Adrenal gland (tissue), 9 donors: ENCODE measurements at regions not wholly inside any gene's neighbourhood (a gene's known extent, or its start where the extent isn't known, plus 50 kb on each side); places are given as distances from the start of the nearest gene placed in this dataset.

Source experiments
- DNase-seq, 7 donors: peaks; one replicate each; pipeline ENCODE4 v3.0.0-alpha.2; 2019 to 2020
- H3K27ac ChIP-seq, 5 donors: fragments of 200-600 bp; sonication (generic) in 4 of 5; 1 replicate in 3 of 5; 2 replicates in 2 of 5; pipeline versions ENCODE4 v1.5.1 to v1.8.0; 2016 to 2020; ENCODE audit warnings: mild to moderate bottlenecking in 1 of 5
- H3K27me3 ChIP-seq: fragments of 200-600 bp; 2 replicates; pipeline ENCODE4 v1.8.0; 2021
- H3K36me3 ChIP-seq, 2 donors: fragments of 200-600 bp; replicated peaks in 1 of 2; 1 replicate in 1 of 2; 2 replicates in 1 of 2; pipeline versions ENCODE4 v1.5.1 to v1.8.0; 2018 to 2022
- H3K4me1 ChIP-seq, 2 donors: fragments of 200-600 bp; replicated peaks in 1 of 2; 1 replicate in 1 of 2; 2 replicates in 1 of 2; pipeline versions ENCODE4 v1.5.1 to v1.8.0; 2018 to 2021
- H3K4me3 ChIP-seq, 4 donors: fragments of 200-600 bp; sonication (generic) in 3 of 4; one replicate each; pipeline ENCODE4 v1.5.1; 2016 to 2018
- H3K9me3 ChIP-seq, 3 donors: fragments of 200-600 bp; sonication (generic) in 1 of 3; replicated peaks in 1 of 3; 1 replicate in 2 of 3; 2 replicates in 1 of 3; pipeline versions ENCODE4 v1.5.1 to v1.8.0; 2016 to 2021
- CTCF ChIP-seq, 6 experiments: fragments of 450-650 bp in 4 of 6; fragments of 200-600 bp in 2 of 6; sonication (generic) in 1 of 6; IDR thresholded peaks; 1 replicate in 5 of 6; 2 replicates in 1 of 6; pipeline versions ENCODE4 v1.5.1 to v1.8.0; 2016 to 2021; ENCODE audit warnings: antibody characterized with exemption in 6 of 6, mild to moderate bottlenecking in 2 of 6, moderate library complexity in 1 of 6
- POLR2A ChIP-seq, 2 donors: fragments of 450-650 bp; IDR thresholded peaks; one replicate each; pipeline ENCODE4 v1.6.1; 2017; ENCODE audit warnings: antibody characterized with exemption in 2 of 2, mild to moderate bottlenecking in 2 of 2, moderate library complexity in 1 of 2
- WGBS, 4 donors: extraction: QIAGEN DNeasy Blood & Tissue Kit in 2 of 4; methylation state at CpG; one replicate each; pipeline versions ENCODE4 v1.1.5 to v1.1.7; 2013 to 2017; 5-methylcytosine and 5-hydroxymethylcytosine counted together
- intact Hi-C, 2 donors: fragments of 100-400 bp; cut with DNase I; formaldehyde crosslinking; loops; one replicate each; pipeline versions ENCODE4 v1.14.1 to v1.15.0; 2022 to 2023
- donor health status: healthy with polysubstance abuse.
- donor health status: Bipolar disorder and iron deficiency.
- donor health status: DM: yes; HTN: yes; CAD: no.
- donor health status: DM: no; HTN: no; CAD: no.
- donor health status: DM: no; HTN: no; CAD: no.

DNA sequence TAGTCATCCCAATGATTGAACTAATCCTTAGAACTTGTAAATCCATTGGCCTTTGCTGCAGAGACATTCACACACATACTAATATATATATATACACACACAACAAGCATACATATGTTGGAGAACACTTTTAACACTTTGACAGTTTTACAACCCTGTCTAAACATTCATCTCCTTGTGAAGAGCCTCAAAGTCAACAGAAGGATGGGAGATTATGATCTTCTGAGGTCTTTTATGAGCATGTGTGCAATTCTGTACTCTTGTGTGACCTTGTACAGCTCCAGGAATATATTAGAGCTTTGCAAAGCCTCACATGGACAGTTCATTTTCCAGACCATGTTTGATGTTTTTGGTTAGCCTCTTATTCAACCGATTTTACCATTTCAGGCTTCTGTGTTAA is 589.0 kb downstream of the NXPH1 start:
- DNase-seq = no peak
- Histone ChIP-seq H3K9me3 (no peaks in the 10 kb centered on the region), H3K4me1 (no peaks in the 10 kb centered on the region), H3K4me3 (no peak overlapping the region), H3K36me3 (no peaks in the 10 kb centered on the region), H3K27ac (no peak overlapping the region), H3K27me3 (no peaks in the 10 kb centered on the region)
- 36 to 54% (median 51%) methylated on average over 1 of the region's 1 CpG for WGBS, 4 donors
- TF ChIP-seq POLR2A (IDR thresholded peaks at IDR 0.05) (no peak), CTCF (IDR thresholded peaks at IDR 0.05) (no peak)
- intact Hi-C loops = no loop called here

DNA sequence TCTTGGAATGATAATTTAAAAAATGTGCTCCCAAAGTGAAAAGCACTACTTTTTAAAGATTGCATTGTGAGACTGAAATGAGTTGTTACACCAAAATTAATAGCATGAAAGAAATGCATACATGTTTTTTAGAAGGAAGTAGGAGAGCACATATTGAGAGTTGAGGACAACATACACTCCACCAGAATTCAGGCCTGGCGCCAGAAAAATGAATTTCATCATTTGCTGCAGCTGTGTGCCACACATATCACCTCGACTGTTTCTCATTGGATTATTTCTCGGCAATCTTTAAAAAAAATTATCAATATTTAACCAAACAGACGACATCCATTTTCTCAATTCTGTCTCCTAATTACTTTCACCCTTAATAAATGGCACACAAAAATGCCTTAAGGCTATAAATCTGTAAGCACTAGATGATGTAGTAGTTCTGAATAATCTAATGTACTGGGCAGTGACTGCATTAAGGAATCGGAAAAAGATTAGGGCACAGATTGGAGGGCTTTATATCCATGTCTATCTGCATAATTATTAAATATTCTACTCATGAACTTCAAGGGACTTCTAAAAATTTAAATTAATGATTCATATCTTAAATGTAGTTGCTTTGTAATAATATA is 590.4 kb downstream of the NXPH1 start:
- Histone ChIP-seq H3K36me3 (no peaks in the 10 kb centered on the region), H3K27ac (no peak overlapping the region), H3K4me1 (no peaks in the 10 kb centered on the region), H3K9me3 (no peaks in the 10 kb centered on the region), H3K27me3 (no peaks in the 10 kb centered on the region), H3K4me3 (no peak overlapping the region)
- no peak for DNase-seq
- whole genome bisulfite sequencing, 4 donors = 60 to 70% (median 68%) methylated on average over 5 of the region's 5 CpGs
- TF ChIP-seq CTCF (IDR thresholded peaks at IDR 0.05) = no peak
- intact Hi-C loops = no loop called here

- Histone ChIP-seq H3K9me3 (no peaks in the 10 kb centered on the region), H3K36me3 (no peaks in the 10 kb centered on the region), H3K4me1 (no peaks in the 10 kb centered on the region), H3K27me3 (no peaks in the 10 kb centered on the region), H3K4me3 (no peak overlapping the region), H3K27ac (no peak overlapping the region)
- no peak for TF ChIP-seq CTCF (IDR thresholded peaks at IDR 0.05)
- TF ChIP-seq POLR2A (IDR thresholded peaks at IDR 0.05) = no peak
- 89 to 94% (median 90%) methylated on average over 5 of the region's 5 CpGs for WGBS, 4 donors
- intact Hi-C loops = no loop called here
- DNase-seq = no peak
Measured at GRCh38 chr7:9026121-9026520, 592.7 kb downstream of the NXPH1 start.

GRCh38 chr7:9028012-9028411 is 594.6 kb downstream of the NXPH1 start:
- 84 to 88% (median 87%) methylated on average over 4 of the region's 4 CpGs for WGBS, 4 donors
- TF ChIP-seq POLR2A (IDR thresholded peaks at IDR 0.05) (no peak), CTCF (IDR thresholded peaks at IDR 0.05) (no peak)
- no peaks in the 10 kb centered on the region for H3K27me3 ChIP-seq

More at GRCh38 chr7:9028012-9028411, 594.6 kb downstream of the NXPH1 start:
- Histone ChIP-seq H3K4me3 (no peak overlapping the region), H3K4me1 (no peaks in the 10 kb centered on the region), H3K9me3 (no peaks in the 10 kb centered on the region), H3K36me3 (no peaks in the 10 kb centered on the region), H3K27ac (no peak overlapping the region)
- intact Hi-C loops = no loop called here
- no peak for DNase-seq
